ENCODE measurements at regions not wholly inside any gene's neighbourhood (a gene's known extent, or its start where the extent isn't known, plus 50 kb on each side); places are given as distances from the start of the nearest gene placed in this dataset.

- H3K4me3 ChIP-seq (ENCODE audit: low read depth, low read length): no peak overlapping the region
- DNase-seq (ENCODE audit: low read depth): no peak
- no peak for TF ChIP-seq CTCF (IDR thresholded peaks at IDR 0.05; ENCODE audit: control insufficient read depth, extremely low read depth, insufficient read depth)
Observed at GRCh38 chr21:32062591-32063227, 189.9 kb downstream of the HUNK start.

- DNase-seq (ENCODE audit: low read depth): no peak
- TF ChIP-seq CTCF (IDR thresholded peaks at IDR 0.05; ENCODE audit: control insufficient read depth, extremely low read depth, insufficient read depth): no peak
Observed at GRCh38 chr21:32061729-32062128, 188.9 kb downstream of the HUNK start.

GRCh38 chr21:32056791-32057190 lies 184.0 kb downstream of the HUNK start:
- no peak for TF ChIP-seq CTCF (IDR thresholded peaks at IDR 0.05; ENCODE audit: control insufficient read depth, extremely low read depth, insufficient read depth)
- no peak for DNase-seq (ENCODE audit: low read depth)

More at GRCh38 chr21:32061729-32062128, 188.9 kb downstream of the HUNK start:
- H3K4me3 ChIP-seq (ENCODE audit: low read depth, low read length): no peak overlapping the region

GRCh38 chr21:32055305-32055704 lies 182.5 kb downstream of the HUNK start:
- no peak for TF ChIP-seq CTCF (IDR thresholded peaks at IDR 0.05; ENCODE audit: control insufficient read depth, extremely low read depth, insufficient read depth)
- no peak for DNase-seq (ENCODE audit: low read depth)
- H3K4me3 ChIP-seq (ENCODE audit: low read depth, low read length): no peak overlapping the region

More at GRCh38 chr21:32056791-32057190, 184.0 kb downstream of the HUNK start:
- H3K4me3 ChIP-seq (ENCODE audit: low read depth, low read length): no peak overlapping the region
